HEK293 (cell line): ENCODE measurements at regions not wholly inside any gene's neighbourhood (a gene's known extent, or its start where the extent isn't known, plus 50 kb on each side); places are given as distances from the start of the nearest gene placed in this dataset.

Experiments used
- CTCF ChIA-PET: fragments of 350-600 bp; formaldehyde crosslinking; extraction: SDS; loops from one replicate; lab custom pipeline; 2021; ENCODE audit warnings: antibody characterized with exemption; lab: Yijun Ruan, JAX
- POLR2A ChIA-PET: fragments of 300-600 bp; formaldehyde crosslinking; extraction: SDS; loops from one replicate; lab custom pipeline; 2020; ENCODE audit warnings: antibody characterized with exemption, inconsistent platforms; lab: Yijun Ruan, JAX
- H3K27ac ChIP-seq: fragments of 200-500 bp; sonication (Bioruptor generic); 2 replicates; pipeline ENCODE4 v1.5.1; 2014; ENCODE audit warnings: low read depth, low read length, control low read depth, inconsistent platforms; ENCODE audit errors: extremely low read depth
- H3K36me3 ChIP-seq, 2 experiments: fragments of 200-500 bp in 1 of 2; sonication (Bioruptor generic) in 1 of 2; 1 replicate in 1 of 2; 2 replicates in 1 of 2; pipeline ENCODE4 v1.5.1; 2014 to 2017; ENCODE audit warnings: inconsistent platforms in 2 of 2, low read length in 2 of 2; ENCODE audit not compliant: control insufficient read depth in 2 of 2, insufficient read depth in 1 of 2
- H3K4me1 ChIP-seq: fragments of 200-500 bp; sonication (Bioruptor generic); 2 replicates; pipeline ENCODE4 v1.5.1; 2014; ENCODE audit warnings: mild to moderate bottlenecking, low read length, inconsistent platforms; ENCODE audit not compliant: control insufficient read depth, insufficient read depth
- H3K4me3 ChIP-seq: 2 replicates; pipeline ENCODE4 v1.5.1; 2011; ENCODE audit warnings: low read depth, mild to moderate bottlenecking, control low read depth, low read length, moderate library complexity
- H3K9me3 ChIP-seq: fragments of 200-500 bp; sonication (Bioruptor generic); 2 replicates; pipeline ENCODE4 v1.5.1; 2014; ENCODE audit warnings: low read depth, low read length, inconsistent platforms; ENCODE audit not compliant: control insufficient read depth, insufficient read depth
- GFI1B ChIP-seq: fragments of 450-650 bp; formaldehyde crosslinking; IDR thresholded peaks from 2 replicates; pipeline ENCODE4 v1.5.1; 2016; ENCODE audit warnings: missing biosample characterization, missing genetic modification characterization
- IKZF3 ChIP-seq: fragments of 450-650 bp; IDR thresholded peaks from 2 replicates; pipeline ENCODE4 v1.5.0; 2018; ENCODE audit warnings: missing biosample characterization, mild to moderate bottlenecking, missing genetic modification characterization, moderate library complexity
- ZBTB7A ChIP-seq: fragments of 450-650 bp; formaldehyde crosslinking; IDR thresholded peaks from 2 replicates; pipeline ENCODE4 v1.5.1; 2016; ENCODE audit warnings: low read depth, missing biosample characterization, missing genetic modification characterization
- ZFP41 ChIP-seq: fragments of 450-650 bp; formaldehyde crosslinking; IDR thresholded peaks from 2 replicates; pipeline ENCODE4 v1.5.1; 2016; ENCODE audit warnings: missing biosample characterization, missing genetic modification characterization, borderline replicate concordance
- ZNF121 ChIP-seq: fragments of 450-650 bp; formaldehyde crosslinking; IDR thresholded peaks from 2 replicates; pipeline ENCODE4 v1.5.1; 2016; ENCODE audit warnings: missing biosample characterization, missing genetic modification characterization
- ZNF146 ChIP-seq: fragments of 450-650 bp; formaldehyde crosslinking; IDR thresholded peaks from 2 replicates; pipeline ENCODE4 v1.5.1; 2016; ENCODE audit warnings: missing biosample characterization, missing genetic modification characterization
- ZNF155 ChIP-seq: fragments of 450-650 bp; formaldehyde crosslinking; IDR thresholded peaks from 2 replicates; pipeline ENCODE4 v1.5.1; 2016; ENCODE audit warnings: missing biosample characterization, missing genetic modification characterization
- ZNF16 ChIP-seq: fragments of 450-650 bp; formaldehyde crosslinking; IDR thresholded peaks from 2 replicates; pipeline ENCODE4 v1.5.1; 2016; ENCODE audit warnings: low read depth, missing biosample characterization, missing genetic modification characterization
- ZNF23 ChIP-seq: fragments of 450-650 bp; formaldehyde crosslinking; IDR thresholded peaks from 2 replicates; pipeline ENCODE4 v1.5.1; 2016; ENCODE audit warnings: missing biosample characterization, missing genetic modification characterization, borderline replicate concordance
- ZNF302 ChIP-seq: fragments of 450-650 bp; formaldehyde crosslinking; IDR thresholded peaks from 2 replicates; pipeline ENCODE4 v1.5.1; 2016; ENCODE audit warnings: missing biosample characterization, missing genetic modification characterization, low read depth
- ZNF544 ChIP-seq: fragments of 450-650 bp; formaldehyde crosslinking; IDR thresholded peaks from 2 replicates; pipeline ENCODE4 v1.5.0; 2017; ENCODE audit warnings: missing biosample characterization, missing genetic modification characterization
- ZNF555 ChIP-seq: fragments of 450-650 bp; formaldehyde crosslinking; conservative IDR thresholded peaks from 2 replicates; pipeline ENCODE4 v1.5.1; 2017; ENCODE audit warnings: missing biosample characterization, mild to moderate bottlenecking, missing genetic modification characterization, inconsistent platforms
- ZNF654 ChIP-seq: fragments of 450-650 bp; formaldehyde crosslinking; IDR thresholded peaks from 2 replicates; pipeline ENCODE4 v1.5.1; 2016; ENCODE audit warnings: low read depth, missing biosample characterization, missing genetic modification characterization
- ZNF747 ChIP-seq: fragments of 450-650 bp; formaldehyde crosslinking; IDR thresholded peaks from 2 replicates; pipeline ENCODE4 v1.5.1; 2016; ENCODE audit warnings: missing biosample characterization, missing genetic modification characterization
- TF ChIP-seq, protein P1 (sequence below): fragments of 450-650 bp; formaldehyde crosslinking; IDR thresholded peaks from 2 replicates; pipeline ENCODE4 v1.5.1; 2017; ENCODE audit warnings: missing biosample characterization, missing genetic modification characterization
- TF ChIP-seq, protein P2 (sequence below): fragments of 450-650 bp; formaldehyde crosslinking; IDR thresholded peaks from 2 replicates; pipeline ENCODE4 v1.5.1; 2016; ENCODE audit warnings: missing biosample characterization, missing genetic modification characterization
- TF ChIP-seq, protein P3 (sequence below): fragments of 450-650 bp; formaldehyde crosslinking; IDR thresholded peaks from 2 replicates; pipeline ENCODE4 v1.5.1; 2016; ENCODE audit warnings: missing biosample characterization, missing genetic modification characterization
- TF ChIP-seq, protein P4 (sequence below): fragments of 450-650 bp; formaldehyde crosslinking; IDR thresholded peaks from 2 replicates; pipeline ENCODE4 v1.5.1; 2016; ENCODE audit warnings: missing biosample characterization, missing genetic modification characterization, borderline replicate concordance

DNA sequence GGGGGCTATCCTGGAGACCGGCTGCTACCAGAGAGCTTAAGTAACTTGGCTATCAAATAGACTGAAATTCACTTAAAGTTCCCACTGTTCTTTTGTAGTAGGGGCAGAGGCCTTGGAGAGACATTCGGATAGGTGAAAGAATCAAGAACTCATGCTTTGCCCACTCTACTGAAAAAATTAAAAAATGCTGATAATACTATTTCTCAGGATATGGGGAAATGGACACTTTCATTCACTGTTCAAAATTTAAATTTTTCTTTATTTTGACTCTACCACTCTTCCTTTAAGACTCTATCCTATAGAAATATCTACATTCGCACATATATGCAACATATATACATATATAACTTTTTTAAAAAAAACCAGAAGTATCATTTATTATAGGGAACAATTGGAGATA, 117.8 kb upstream of the CHD6 start:
- no peak for TF ChIP-seq GFI1B (tag by site-specific recombination)
- no peak for TF ChIP-seq ZNF121 (tag by site-specific recombination)
- TF ChIP-seq ZNF146 (tag by site-specific recombination), result no peak
- TF ChIP-seq, protein P1, sequence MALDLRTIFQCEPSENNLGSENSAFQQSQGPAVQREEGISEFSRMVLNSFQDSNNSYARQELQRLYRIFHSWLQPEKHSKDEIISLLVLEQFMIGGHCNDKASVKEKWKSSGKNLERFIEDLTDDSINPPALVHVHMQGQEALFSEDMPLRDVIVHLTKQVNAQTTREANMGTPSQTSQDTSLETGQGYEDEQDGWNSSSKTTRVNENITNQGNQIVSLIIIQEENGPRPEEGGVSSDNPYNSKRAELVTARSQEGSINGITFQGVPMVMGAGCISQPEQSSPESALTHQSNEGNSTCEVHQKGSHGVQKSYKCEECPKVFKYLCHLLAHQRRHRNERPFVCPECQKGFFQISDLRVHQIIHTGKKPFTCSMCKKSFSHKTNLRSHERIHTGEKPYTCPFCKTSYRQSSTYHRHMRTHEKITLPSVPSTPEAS, result no peak
- TF ChIP-seq ZNF155 (tag by site-specific recombination), result no peak
- no peak for TF ChIP-seq ZNF302
- no peak for TF ChIP-seq ZNF555 (tag by site-specific recombination)
- TF ChIP-seq, protein P2, sequence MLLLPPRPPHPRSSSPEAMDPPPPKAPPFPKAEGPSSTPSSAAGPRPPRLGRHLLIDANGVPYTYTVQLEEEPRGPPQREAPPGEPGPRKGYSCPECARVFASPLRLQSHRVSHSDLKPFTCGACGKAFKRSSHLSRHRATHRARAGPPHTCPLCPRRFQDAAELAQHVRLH, result no peak
- TF ChIP-seq ZNF16 (tag by site-specific recombination), result no peak
- TF ChIP-seq ZNF23, result no peak
- ChIA-PET POLR2A (no interaction called here), CTCF (interaction anchor here (1.5 kb wide), 1 partner anchor 115 kb away, joined by 5 read pairs; no protein-coding TSS in a partner anchor)
- H3K9me3 ChIP-seq, result no peaks in the 10 kb centered on the region
- no peaks in the 10 kb centered on the region for H3K4me1 ChIP-seq
- no peak overlapping the region for H3K4me3 ChIP-seq
- H3K27ac ChIP-seq, result no peak overlapping the region
- H3K36me3 ChIP-seq, result no peaks in the 10 kb centered on the region

DNA sequence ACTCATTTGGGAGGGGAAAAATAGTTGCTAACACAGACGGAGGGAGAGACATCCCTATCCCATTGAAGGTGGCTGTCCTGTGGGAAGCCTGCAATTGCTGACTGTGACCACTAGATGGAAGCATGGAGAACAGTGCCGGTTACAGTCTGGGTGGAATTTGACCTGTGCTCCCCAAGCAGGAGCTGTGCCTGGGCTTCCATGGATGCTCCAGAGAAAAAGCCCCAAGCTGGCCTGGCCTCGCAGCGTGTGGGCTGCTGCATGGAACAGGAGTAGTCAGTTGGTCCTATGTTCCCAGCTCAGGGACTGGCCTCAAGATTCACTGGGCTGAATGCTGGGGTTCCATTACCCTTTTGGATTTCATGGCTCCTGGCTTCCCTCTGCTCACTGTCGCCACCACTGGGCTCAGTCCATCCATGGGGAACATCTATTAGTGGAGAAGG, 116.3 kb upstream of the CHD6 start:
- no peak overlapping the region for H3K27ac ChIP-seq
- H3K36me3 ChIP-seq, result no peaks in the 10 kb centered on the region
- POLR2A ChIA-PET, result interaction anchor here (0.6 kb wide), 1 partner anchor 262 kb away, joined by 9 read pairs; no protein-coding TSS in a partner anchor
- CTCF ChIA-PET, result interaction anchor here (0.5 to 1.8 kb wide), 20 partner anchors 10 to 1675 kb away, joined by 3 to 6 read pairs (median 4); no protein-coding TSS in a partner anchor
- 0 out of 2 replicates have a peak, but pooled peaks have one; percentile 16 for TF ChIP-seq IKZF3 (tag by site-specific recombination)
- TF ChIP-seq ZNF747, result no peak
- no peak for TF ChIP-seq ZFP41 (tag by site-specific recombination)
- TF ChIP-seq, protein P3, sequence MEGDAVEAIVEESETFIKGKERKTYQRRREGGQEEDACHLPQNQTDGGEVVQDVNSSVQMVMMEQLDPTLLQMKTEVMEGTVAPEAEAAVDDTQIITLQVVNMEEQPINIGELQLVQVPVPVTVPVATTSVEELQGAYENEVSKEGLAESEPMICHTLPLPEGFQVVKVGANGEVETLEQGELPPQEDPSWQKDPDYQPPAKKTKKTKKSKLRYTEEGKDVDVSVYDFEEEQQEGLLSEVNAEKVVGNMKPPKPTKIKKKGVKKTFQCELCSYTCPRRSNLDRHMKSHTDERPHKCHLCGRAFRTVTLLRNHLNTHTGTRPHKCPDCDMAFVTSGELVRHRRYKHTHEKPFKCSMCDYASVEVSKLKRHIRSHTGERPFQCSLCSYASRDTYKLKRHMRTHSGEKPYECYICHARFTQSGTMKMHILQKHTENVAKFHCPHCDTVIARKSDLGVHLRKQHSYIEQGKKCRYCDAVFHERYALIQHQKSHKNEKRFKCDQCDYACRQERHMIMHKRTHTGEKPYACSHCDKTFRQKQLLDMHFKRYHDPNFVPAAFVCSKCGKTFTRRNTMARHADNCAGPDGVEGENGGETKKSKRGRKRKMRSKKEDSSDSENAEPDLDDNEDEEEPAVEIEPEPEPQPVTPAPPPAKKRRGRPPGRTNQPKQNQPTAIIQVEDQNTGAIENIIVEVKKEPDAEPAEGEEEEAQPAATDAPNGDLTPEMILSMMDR (tag by site-specific recombination), result peak; percentile 65
- no peak for TF ChIP-seq ZNF544 (tag by site-specific recombination)
- no peak for TF ChIP-seq ZBTB7A (tag by site-specific recombination)
- TF ChIP-seq ZNF654 (tag by site-specific recombination), result peak; percentile 39; the same call in 1 of the 2 replicates
- TF ChIP-seq, protein P2, result no peak
- TF ChIP-seq, protein P4, sequence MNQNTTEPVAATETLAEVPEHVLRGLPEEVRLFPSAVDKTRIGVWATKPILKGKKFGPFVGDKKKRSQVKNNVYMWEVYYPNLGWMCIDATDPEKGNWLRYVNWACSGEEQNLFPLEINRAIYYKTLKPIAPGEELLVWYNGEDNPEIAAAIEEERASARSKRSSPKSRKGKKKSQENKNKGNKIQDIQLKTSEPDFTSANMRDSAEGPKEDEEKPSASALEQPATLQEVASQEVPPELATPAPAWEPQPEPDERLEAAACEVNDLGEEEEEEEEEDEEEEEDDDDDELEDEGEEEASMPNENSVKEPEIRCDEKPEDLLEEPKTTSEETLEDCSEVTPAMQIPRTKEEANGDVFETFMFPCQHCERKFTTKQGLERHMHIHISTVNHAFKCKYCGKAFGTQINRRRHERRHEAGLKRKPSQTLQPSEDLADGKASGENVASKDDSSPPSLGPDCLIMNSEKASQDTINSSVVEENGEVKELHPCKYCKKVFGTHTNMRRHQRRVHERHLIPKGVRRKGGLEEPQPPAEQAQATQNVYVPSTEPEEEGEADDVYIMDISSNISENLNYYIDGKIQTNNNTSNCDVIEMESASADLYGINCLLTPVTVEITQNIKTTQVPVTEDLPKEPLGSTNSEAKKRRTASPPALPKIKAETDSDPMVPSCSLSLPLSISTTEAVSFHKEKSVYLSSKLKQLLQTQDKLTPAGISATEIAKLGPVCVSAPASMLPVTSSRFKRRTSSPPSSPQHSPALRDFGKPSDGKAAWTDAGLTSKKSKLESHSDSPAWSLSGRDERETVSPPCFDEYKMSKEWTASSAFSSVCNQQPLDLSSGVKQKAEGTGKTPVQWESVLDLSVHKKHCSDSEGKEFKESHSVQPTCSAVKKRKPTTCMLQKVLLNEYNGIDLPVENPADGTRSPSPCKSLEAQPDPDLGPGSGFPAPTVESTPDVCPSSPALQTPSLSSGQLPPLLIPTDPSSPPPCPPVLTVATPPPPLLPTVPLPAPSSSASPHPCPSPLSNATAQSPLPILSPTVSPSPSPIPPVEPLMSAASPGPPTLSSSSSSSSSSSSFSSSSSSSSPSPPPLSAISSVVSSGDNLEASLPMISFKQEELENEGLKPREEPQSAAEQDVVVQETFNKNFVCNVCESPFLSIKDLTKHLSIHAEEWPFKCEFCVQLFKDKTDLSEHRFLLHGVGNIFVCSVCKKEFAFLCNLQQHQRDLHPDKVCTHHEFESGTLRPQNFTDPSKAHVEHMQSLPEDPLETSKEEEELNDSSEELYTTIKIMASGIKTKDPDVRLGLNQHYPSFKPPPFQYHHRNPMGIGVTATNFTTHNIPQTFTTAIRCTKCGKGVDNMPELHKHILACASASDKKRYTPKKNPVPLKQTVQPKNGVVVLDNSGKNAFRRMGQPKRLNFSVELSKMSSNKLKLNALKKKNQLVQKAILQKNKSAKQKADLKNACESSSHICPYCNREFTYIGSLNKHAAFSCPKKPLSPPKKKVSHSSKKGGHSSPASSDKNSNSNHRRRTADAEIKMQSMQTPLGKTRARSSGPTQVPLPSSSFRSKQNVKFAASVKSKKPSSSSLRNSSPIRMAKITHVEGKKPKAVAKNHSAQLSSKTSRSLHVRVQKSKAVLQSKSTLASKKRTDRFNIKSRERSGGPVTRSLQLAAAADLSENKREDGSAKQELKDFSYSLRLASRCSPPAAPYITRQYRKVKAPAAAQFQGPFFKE (tag by site-specific recombination), result no peak
- H3K4me3 ChIP-seq, result no peak overlapping the region
- H3K9me3 ChIP-seq, result no peaks in the 10 kb centered on the region
- H3K4me1 ChIP-seq, result no peaks in the 10 kb centered on the region
